GM23338 (cell line): ENCODE measurements at regions not wholly inside any gene's neighbourhood (a gene's known extent, or its start where the extent isn't known, plus 50 kb on each side); places are given as distances from the start of the nearest gene placed in this dataset.

ENCODE experiments used
- ATAC-seq: fragments of 200-7000 bp; cut with Tn5 transposase; 3 replicates; pipeline ENCODE4 v1.9.1; 2020
- DNase-seq: peaks from one replicate; pipeline ENCODE4 v3.0.0-alpha.2; 2015; ENCODE audit warnings: low spot score
- H2AFZ ChIP-seq: fragments of 200-600 bp; sonication (generic); 2 replicates; pipeline ENCODE4 v1.8.0; 2016; ENCODE audit warnings: antibody characterized with exemption, mild to moderate bottlenecking, moderate library complexity
- H3F3A ChIP-seq: fragments of 200-600 bp; sonication (generic); replicated peaks from 2 replicates; pipeline ENCODE4 v1.8.0; 2017; ENCODE audit warnings: antibody characterized with exemption, mixed run types, low read depth
- H3K27ac ChIP-seq: fragments of 200-600 bp; sonication (generic); 2 replicates; pipeline ENCODE4 v1.6.1; 2016; ENCODE audit warnings: low read depth
- H3K27me3 ChIP-seq: fragments of 200-600 bp; sonication (generic); 2 replicates; pipeline ENCODE4 v1.8.0; 2016; ENCODE audit warnings: mild to moderate bottlenecking, mixed run types, moderate library complexity; ENCODE audit not compliant: insufficient read depth
- H3K36me3 ChIP-seq: fragments of 200-600 bp; sonication (generic); 2 replicates; pipeline ENCODE4 v1.8.0; 2016; ENCODE audit warnings: mild to moderate bottlenecking; ENCODE audit not compliant: insufficient read depth
- H3K4me1 ChIP-seq: fragments of 200-600 bp; sonication (generic); 2 replicates; pipeline ENCODE4 v1.8.0; 2016; ENCODE audit warnings: mild to moderate bottlenecking, moderate library complexity; ENCODE audit not compliant: insufficient read depth
- H3K4me2 ChIP-seq: fragments of 200-600 bp; sonication (generic); 2 replicates; pipeline ENCODE4 v1.7.1; 2017; ENCODE audit warnings: mixed run types
- H3K4me3 ChIP-seq: fragments of 200-600 bp; sonication (generic); 2 replicates; pipeline ENCODE4 v1.6.1; 2016; ENCODE audit warnings: mixed run types
- H3K79me2 ChIP-seq: fragments of 200-600 bp; sonication (generic); replicated peaks from 2 replicates; pipeline ENCODE4 v1.8.0; 2017; ENCODE audit warnings: mild to moderate bottlenecking; ENCODE audit not compliant: insufficient read depth
- H3K9me2 ChIP-seq: fragments of 200-600 bp; sonication (generic); 2 replicates; pipeline ENCODE4 v1.8.0; 2017; ENCODE audit not compliant: insufficient read depth
- H4K20me1 ChIP-seq: fragments of 200-600 bp; sonication (generic); replicated peaks from 2 replicates; pipeline ENCODE4 v1.8.0; 2017; ENCODE audit warnings: mild to moderate bottlenecking; ENCODE audit not compliant: insufficient read depth
- H3K27ac Mint-ChIP-seq: 2 replicates; pipeline ENCODE4 v1.8.0; 2020; ENCODE audit warnings: inconsistent platforms, mild to moderate bottlenecking, moderate library complexity, mixed read lengths
- H3K27me3 Mint-ChIP-seq: 3 replicates; pipeline ENCODE4 v1.8.0; 2022; ENCODE audit warnings: low read depth, mild to moderate bottlenecking, moderate library complexity, mixed read lengths, inconsistent platforms; ENCODE audit not compliant: insufficient read depth, poor library complexity
- H3K36me3 Mint-ChIP-seq: 3 replicates; pipeline ENCODE4 v1.8.0; 2021; ENCODE audit warnings: low read depth, mild to moderate bottlenecking, inconsistent platforms, moderate library complexity, mixed read lengths
- H3K4me1 Mint-ChIP-seq: 3 replicates; pipeline ENCODE4 v1.8.0; 2020; ENCODE audit warnings: mild to moderate bottlenecking, inconsistent platforms, mixed read lengths
- H3K4me3 Mint-ChIP-seq: 3 replicates; pipeline ENCODE4 v1.8.0; 2021; ENCODE audit warnings: moderate library complexity, mild to moderate bottlenecking, inconsistent platforms, mixed read lengths
- H3K9me3 Mint-ChIP-seq: 3 replicates; pipeline ENCODE4 v1.8.0; 2020; ENCODE audit warnings: moderate library complexity, mild to moderate bottlenecking, inconsistent platforms, mixed read lengths
- CREB1 ChIP-seq: fragments of 250-450 bp; sonication (Bioruptor Pico); IDR thresholded peaks from 2 replicates; pipeline ENCODE4 v1.5.0; 2020; ENCODE audit warnings: low read depth, mild to moderate bottlenecking, moderate library complexity
- CTCF ChIP-seq, 2 experiments: fragments of 200-600 bp in 1 of 2; sonication (generic) in 1 of 2; conservative IDR thresholded peaks; 2 replicates each; pipeline versions ENCODE4 v1.5.1 to v1.6.1; 2016 to 2017; ENCODE audit warnings: antibody characterized with exemption in 2 of 2, low read depth in 2 of 2, mild to moderate bottlenecking in 2 of 2, moderate library complexity in 1 of 2
- EZH2 ChIP-seq: fragments of 200-600 bp; sonication (generic); IDR thresholded peaks from one replicate; pipeline ENCODE4 v1.8.0; 2017; ENCODE audit warnings: antibody characterized with exemption, mild to moderate bottlenecking, low read depth; ENCODE audit not compliant: unreplicated experiment
- EZH2phosphoT487 ChIP-seq: fragments of 200-600 bp; sonication (generic); IDR thresholded peaks from one replicate; pipeline ENCODE4 v1.8.1; 2018; ENCODE audit warnings: antibody characterized with exemption; ENCODE audit not compliant: unreplicated experiment
- JUNB ChIP-seq: IDR thresholded peaks from one replicate; pipeline ENCODE4 v1.6.1; 2016; ENCODE audit warnings: antibody characterized with exemption; ENCODE audit not compliant: unreplicated experiment
- POLR2AphosphoS5 ChIP-seq: IDR thresholded peaks from 2 replicates; pipeline ENCODE4 v1.6.1; 2016; ENCODE audit warnings: antibody characterized with exemption, low read depth
- STAT1 ChIP-seq: IDR thresholded peaks from one replicate; pipeline ENCODE4 v1.6.1; 2016; ENCODE audit warnings: antibody characterized with exemption; ENCODE audit not compliant: unreplicated experiment
- ZNF462 ChIP-seq: fragments of 250-450 bp; sonication (Bioruptor Pico); IDR thresholded peaks from 2 replicates; pipeline ENCODE4 v1.5.0; 2020; ENCODE audit warnings: mild to moderate bottlenecking, moderate library complexity

DNA sequence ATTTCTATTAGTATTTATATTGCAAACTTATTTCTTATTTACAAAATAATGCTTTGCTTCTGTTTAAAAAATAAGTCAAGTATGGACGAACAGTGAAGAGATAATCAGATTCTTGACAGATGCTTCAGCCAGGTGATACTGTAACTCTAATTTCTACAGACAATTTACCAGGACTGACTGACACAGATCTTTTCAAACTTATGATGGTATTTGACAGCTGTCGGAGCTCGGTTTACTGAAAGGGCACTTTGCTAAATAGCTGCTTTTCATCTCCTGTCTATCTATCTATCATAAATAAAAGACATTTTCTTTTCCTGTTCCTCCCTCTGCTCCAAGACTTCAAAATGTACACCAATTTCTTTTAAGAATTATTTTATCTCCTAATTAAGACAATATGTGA lies 422.5 kb upstream of the SLC8A1 start (continued):
- TF ChIP-seq ZNF462, result no peak

GRCh38 chr2:40877734-40878288 lies 425.9 kb upstream of the SLC8A1 start:
- Histone ChIP-seq H3K4me2 (no peak overlapping the region), H3K4me1 (no peaks in the 10 kb centered on the region), H3K36me3 (no peaks in the 10 kb centered on the region), H3K9me2 (no peaks in the 10 kb centered on the region), H4K20me1 (no peaks in the 10 kb centered on the region), H3F3A (no peaks in the 10 kb centered on the region), H3K27me3 (no peaks in the 10 kb centered on the region), H3K27ac (no peak overlapping the region), H2AFZ (no peak overlapping the region), H3K79me2 (no peaks in the 10 kb centered on the region), H3K4me3 (no peak overlapping the region)
- Mint-ChIP-seq H3K27ac (no peak overlapping the region), H3K9me3 (no peaks in the 10 kb centered on the region), H3K36me3 (no peaks in the 10 kb centered on the region), H3K4me1 (no peaks in the 10 kb centered on the region), H3K4me3 (no peak overlapping the region), H3K27me3 (no peaks in the 10 kb centered on the region)
- DNase-seq (no peak), ATAC-seq (no peak)
- no peak for TF ChIP-seq CREB1 (CRISPR knock-in tag)
- no peak for TF ChIP-seq CTCF (conservative IDR thresholded peaks at IDR 0.05; ENCODE audit: low read depth in 2 of 2)
- TF ChIP-seq JUNB, result no peak
- no peak for TF ChIP-seq EZH2phosphoT487
- TF ChIP-seq STAT1, result no peak
- no peak for TF ChIP-seq ZNF462
- TF ChIP-seq EZH2, result no peak
- TF ChIP-seq POLR2AphosphoS5, result no peak
